GM18498 (cell line): ENCODE measurements at regions not wholly inside any gene's neighbourhood (a gene's known extent, or its start where the extent isn't known, plus 50 kb on each side); places are given as distances from the start of the nearest gene placed in this dataset.
"Not testable (repeated sequence)": the region's sequence is repeated elsewhere in the genome, so short reads cannot be mapped to it uniquely, and the experiment has no call there.

Experiments
- ATAC-seq: cut with Tn5 transposase; IDR thresholded peaks from one replicate; pipeline ENCODE4 v1.9.1; 2021; ENCODE audit warnings: mild to moderate bottlenecking, moderate library complexity; ENCODE audit not compliant: unreplicated experiment

- ATAC-seq: no peak
These were observed 165.0 kb upstream of the ZNF521 start for GRCh38 chr18:25516747-25517498.

- ATAC-seq: no peak
These were observed 164.2 kb upstream of the ZNF521 start for GRCh38 chr18:25516121-25516520.

- no peak for ATAC-seq
These were observed 158.1 kb upstream of the ZNF521 start for GRCh38 chr18:25510096-25510495.

- no peak for ATAC-seq
These were observed 151.7 kb upstream of the ZNF521 start for GRCh38 chr18:25503567-25504081.

GRCh38 chr18:25497151-25497794, 145.3 kb upstream of the ZNF521 start:
- no peak for ATAC-seq

GRCh38 chr18:25496544-25496943, 144.6 kb upstream of the ZNF521 start:
- no peak for ATAC-seq

GRCh38 chr18:25495606-25496005, 143.6 kb upstream of the ZNF521 start:
- no peak for ATAC-seq

GRCh38 chr18:25494888-25495287, 142.9 kb upstream of the ZNF521 start:
- no peak for ATAC-seq

- no peak for ATAC-seq
These were observed 141.4 kb upstream of the ZNF521 start for GRCh38 chr18:25493401-25493800.

- ATAC-seq: no peak
These were observed 138.3 kb upstream of the ZNF521 start for GRCh38 chr18:25490316-25490715.

GRCh38 chr18:25473008-25473407, 121.0 kb upstream of the ZNF521 start:
- ATAC-seq: no peak

GRCh38 chr18:25470756-25471524, 119.0 kb upstream of the ZNF521 start:
- not testable (repeated sequence) for ATAC-seq

GRCh38 chr18:25470062-25470461, 118.1 kb upstream of the ZNF521 start:
- ATAC-seq: no peak

GRCh38 chr18:25469489-25469888, 117.5 kb upstream of the ZNF521 start:
- no peak for ATAC-seq

- ATAC-seq: no peak
These were observed 115.4 kb upstream of the ZNF521 start for GRCh38 chr18:25467226-25467987.

- no peak for ATAC-seq
These were observed 113.3 kb upstream of the ZNF521 start for GRCh38 chr18:25465152-25465732.

GRCh38 chr18:25464227-25464626, 112.3 kb upstream of the ZNF521 start:
- no peak for ATAC-seq

GRCh38 chr18:25463726-25464125, 111.8 kb upstream of the ZNF521 start:
- ATAC-seq: no peak

GRCh38 chr18:25459814-25460213, 107.8 kb upstream of the ZNF521 start:
- ATAC-seq: no peak

- no peak for ATAC-seq
These were observed 105.6 kb upstream of the ZNF521 start for GRCh38 chr18:25457601-25458000.
